AG08396 (cell line): ENCODE measurements at regions not wholly inside any gene's neighbourhood (a gene's known extent, or its start where the extent isn't known, plus 50 kb on each side); places are given as distances from the start of the nearest gene placed in this dataset.

Experiments used
- DNase-seq: peaks from one replicate; pipeline ENCODE4 v3.0.0; 2012; ENCODE audit warnings: low spot score, mixed read lengths

DNA sequence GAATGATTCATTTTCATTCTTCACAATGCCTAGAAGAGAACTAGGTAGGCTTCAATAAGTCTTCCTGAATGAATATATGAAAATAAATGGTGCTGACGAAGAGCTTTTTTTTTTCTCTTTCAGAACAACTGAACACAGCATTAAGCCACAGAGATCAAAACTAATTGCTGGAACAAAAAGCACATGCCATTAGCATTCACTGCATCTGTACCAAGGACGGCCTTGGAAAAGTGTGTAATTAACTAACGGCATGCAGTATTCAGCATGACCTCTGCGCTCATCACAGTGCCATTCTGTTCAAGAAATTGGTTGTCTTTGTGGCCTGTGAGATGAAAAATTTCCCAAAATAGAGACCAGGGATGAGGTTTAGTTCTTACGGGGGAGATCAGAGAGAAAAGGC lies 99.3 kb downstream of the NUDT12 start:
- DNase-seq = no peak

DNA sequence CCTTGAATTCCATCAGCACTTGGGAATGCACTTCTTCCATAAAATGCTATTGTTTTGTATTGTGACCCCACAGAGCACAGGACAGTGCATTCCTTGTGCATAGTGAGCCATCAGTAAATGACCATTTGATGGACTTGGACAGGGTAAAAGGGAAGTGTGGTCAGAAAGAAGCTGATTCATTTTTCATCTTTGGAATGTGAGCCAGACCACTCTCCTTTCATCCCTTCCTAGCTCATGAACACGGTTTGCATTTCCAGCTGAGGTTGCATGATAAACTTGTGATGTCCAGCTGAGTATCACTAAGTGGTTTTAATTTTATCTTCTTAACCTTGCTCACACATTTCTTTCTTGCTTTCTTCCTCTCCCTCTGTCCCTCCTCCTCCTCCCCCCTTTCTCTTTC lies 101.3 kb downstream of the NUDT12 start:
- DNase-seq = peak; percentile 18

DNA sequence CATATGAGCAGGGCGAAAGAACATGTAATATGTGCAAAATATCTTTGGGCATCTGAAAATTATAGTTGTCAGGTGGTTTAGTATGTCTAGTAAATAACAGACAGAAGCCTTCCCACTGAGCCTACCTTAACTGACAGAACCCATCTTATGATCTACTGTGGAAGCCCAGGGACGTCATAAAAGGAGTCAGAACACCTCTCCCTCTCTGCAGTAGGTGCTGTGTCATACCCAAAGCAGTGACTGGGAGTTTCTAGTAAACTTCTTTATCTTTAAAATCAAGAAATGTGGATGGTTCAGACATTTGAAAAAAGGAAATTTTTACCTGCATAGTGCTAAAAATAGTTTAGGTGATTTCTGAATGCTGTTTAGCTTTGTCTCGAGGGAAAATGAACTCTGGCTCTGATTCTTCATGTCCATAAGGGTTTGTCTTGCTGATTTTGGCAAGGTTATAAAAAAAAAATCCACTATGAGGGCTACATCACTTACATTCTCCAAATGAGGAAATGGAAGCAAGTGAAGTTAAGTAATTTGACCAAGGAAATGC lies 104.0 kb downstream of the NUDT12 start:
- no peak for DNase-seq

DNA sequence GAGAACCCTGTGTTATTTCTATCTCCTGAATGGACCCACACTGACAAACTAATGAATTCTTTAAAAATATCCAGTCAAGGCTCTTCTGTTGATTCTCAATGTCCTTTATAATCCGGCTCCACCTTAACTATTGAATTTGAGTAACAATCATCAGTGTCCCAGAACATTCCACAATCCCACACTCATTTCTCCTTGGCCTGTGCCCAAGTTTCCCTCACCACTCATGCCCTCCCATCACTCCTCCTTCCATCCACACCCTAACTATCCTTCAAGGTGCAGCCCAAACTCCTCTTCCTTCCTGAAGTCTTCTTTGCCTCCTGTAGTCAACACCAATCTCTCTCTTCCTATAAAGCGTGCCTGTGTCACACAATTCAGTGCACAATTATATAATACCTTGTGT lies 106.1 kb downstream of the NUDT12 start:
- no peak for DNase-seq

DNA sequence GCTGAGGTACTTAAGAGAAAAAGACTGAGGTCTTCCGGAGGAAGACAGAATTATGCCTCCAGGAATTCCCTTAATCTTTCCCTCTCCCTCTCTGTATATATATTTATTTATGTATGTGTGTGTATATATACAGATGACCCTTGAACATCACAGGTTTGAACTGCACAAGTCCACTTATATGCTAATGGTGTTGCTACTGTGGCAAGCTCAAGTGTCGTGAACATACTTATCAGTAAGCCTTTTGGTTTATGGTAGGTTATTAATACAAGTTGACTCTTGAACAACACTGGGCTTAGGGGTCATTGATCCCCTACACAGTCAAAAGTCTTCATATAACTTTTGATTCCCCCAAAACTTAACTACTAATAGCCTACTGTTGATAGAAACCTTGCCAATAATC lies 106.8 kb downstream of the NUDT12 start:
- no peak for DNase-seq

DNA sequence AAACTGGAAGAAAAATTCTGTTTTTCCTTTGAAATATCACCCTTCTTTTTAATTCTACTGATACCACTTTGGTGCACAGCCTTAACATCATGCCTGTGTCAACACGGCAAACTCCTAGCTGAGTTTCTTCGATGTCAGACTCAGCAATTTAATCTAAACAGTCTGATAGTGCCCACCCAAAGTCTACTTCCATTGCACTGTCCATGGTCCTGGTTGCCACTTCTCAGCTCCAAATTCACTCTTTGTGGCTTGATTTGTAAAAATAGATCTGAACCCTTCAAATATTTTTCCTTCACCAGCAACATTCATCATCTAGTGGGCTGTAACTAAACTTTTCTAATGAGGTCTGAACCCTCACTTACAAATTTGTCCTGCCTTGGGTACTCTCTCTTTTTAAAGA lies 107.8 kb downstream of the NUDT12 start:
- no peak for DNase-seq

DNA sequence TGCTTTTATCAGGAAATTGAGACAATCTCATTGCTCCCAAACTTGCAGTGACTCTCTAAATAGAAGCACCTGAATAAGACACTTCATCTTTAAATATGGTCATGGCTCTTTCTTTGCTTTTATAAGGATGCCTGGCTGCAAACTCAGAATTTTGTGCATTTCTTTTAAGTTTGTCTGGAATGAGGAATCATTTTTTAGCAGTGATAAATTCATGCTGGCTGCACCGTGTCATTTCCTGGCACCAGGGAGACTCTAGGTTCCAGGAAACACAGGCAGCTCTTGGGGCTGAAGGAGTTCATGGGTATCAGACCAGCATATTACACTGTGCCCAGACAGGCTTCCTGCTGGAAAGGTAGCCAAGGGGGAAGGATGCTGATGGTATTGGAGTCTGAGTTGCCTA lies 109.9 kb downstream of the NUDT12 start:
- DNase-seq = peak; percentile 21

DNA sequence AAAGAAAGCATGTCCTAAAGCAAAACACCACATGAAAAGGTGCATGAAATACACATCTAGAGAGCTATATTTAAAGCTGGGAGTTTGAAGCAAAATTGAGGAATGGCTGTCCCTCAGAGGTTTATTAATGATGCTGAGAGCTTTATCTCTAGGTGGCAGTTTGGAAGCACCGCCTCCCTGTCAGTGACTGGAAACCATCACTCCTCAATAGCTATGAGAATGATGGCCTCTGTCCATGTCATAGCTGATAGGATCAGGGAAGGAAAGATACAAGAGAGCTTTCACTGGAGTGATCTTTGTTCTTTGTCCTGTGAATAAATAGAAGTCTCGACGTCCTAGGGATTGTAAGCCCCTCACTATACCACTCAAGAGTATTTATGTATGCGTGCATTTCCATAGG lies 110.5 kb downstream of the NUDT12 start:
- no peak for DNase-seq

DNA sequence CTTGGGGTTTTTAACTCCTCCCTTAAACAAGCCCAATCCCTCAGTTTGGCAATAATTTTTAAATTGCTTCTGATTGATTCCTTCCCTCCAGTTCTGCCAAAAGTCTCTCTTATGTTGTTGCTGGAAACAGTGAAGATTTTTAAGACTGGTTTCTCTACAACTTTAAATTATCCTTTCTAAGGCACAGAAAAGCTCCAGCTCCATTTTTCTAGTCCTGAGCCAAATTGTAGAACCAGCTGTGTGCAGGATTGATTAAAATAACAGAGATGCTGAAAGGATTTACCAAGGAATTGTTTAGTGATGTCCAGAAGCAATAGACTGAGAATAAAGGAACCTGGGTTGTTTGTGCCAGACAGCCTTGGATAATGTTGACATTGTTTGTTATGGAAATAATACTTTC lies 111.3 kb downstream of the NUDT12 start:
- DNase-seq = no peak

DNA sequence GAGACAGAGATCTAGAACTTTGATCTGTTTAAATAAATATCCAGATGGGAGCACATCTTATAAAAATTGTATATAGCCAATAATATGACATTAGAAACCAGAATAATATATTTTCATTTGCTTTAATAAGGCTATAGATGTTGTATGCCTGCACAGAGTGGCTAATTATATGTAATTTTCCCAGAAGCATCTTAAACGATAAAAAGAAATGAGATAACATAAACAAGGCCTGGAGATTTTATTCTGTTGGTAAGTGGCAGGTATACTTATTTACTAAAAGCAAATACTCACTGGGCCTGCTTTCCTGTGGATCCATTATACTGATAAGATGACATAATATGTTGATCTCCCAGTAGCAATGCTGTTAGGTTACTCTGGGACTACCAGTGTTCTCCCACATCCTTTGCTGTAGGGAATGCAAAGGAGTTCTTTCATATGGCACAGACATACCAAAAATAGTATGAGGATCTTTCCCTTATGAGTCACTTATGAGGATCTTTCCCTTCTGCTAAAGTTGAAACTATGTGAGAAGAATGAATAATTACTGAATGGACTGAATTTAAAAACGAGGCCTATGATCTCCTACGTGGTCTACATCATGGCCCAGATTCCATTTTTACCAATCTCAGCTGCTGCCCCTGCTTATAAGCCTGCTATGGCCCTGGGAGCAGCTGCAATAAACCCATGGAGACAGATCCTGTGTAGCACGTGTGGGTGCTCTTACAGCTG lies 112.1 kb downstream of the NUDT12 start:
- peak; percentile 44 for DNase-seq

DNA sequence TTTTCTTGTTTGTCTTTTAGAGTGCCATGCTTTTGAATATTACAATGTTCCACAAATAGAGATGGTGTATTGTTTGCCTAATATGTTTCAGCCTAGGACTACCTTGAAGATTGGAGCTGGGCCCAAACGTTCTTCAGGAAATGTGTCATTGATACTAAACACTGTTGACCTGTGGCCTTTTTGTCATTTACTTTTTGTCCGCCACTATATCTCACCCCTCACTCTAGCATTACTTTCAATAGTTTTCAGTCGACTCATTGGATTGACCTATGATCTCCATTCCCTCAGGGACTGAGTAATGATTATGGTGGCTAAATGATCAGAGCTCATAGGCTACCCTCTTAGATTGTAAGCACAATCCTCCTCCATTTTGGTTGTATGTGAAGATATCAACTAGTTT lies 115.8 kb downstream of the NUDT12 start:
- DNase-seq = no peak

DNA sequence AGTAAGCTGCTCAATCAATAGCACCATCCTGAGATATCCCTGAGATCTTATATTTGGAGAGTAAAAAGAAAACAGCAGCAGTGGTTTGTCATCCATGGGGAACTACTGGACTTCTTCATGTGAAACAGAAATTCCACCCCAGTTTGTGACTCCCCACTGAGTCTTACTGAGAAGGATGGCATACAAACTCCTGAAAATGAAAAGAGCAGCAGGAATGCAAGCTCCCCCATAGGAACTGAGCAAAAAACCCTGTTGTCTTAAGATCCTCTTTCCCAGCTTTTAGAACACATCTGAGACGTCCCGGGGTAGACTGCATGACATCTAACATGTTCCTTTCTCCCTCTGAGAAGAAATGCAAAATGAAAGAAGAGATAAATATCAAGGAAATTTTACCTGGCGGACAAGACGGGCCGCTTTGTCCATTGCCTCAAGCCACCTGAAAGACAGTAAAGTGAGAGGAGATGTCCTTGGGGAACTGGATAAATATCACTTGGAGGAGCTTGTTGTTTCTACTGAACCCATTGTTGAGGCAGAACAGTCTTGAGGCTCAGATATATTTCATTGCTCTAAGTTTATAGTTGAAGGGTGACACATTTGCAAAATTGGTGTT lies 117.1 kb downstream of the NUDT12 start:
- DNase-seq = no peak

DNA sequence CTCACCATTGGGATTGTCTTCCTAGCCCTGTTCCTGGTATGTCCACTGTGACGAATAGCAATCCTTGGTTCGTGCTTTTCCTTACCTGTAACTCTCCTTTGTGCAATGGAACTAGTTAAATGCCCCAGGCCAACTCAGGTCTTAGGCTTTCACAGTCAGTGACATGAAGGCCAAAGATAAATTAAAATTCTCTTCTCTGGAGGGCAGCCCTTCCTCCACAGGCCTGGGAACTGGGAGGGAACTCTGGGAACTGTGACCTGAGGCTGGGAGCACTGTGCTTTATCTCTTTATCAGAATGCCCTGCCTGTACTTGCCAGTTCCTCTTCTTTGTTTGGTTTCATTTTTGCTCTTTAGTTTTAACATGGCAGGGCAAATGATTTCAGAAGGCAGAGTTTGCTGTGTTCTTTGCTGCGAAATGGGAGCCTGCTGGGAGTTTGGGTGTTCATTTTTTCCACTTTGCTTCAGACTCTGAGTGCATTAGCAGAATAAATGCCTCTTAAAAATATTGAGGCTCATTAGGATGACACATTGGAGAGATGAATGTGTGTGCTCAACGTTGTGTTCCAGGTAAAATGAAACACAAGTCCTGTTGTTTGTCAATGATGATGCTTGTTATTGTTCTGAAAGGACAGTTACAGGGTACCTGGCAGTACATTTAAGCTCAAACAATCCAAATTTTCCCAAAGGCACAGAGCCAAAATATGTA lies 118.1 kb downstream of the NUDT12 start:
- no peak for DNase-seq

DNA sequence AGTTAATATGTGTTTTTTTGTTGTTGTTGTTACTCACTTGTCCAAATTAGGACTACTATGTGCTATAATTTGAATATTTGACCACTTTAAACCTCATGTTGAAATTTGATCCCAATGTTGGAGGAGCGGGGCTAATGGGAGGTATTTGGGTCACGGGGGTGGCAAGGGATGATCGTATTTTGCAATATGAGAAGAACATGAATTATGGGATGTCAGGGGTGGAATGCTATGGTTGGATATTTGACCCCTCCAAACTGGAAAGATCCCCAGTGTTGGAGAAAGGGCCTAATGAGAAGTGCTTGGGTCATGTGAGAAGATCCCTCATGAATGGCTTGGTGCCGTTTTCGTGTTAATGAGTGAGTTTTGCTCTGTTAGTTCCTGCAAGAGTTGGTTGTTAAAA lies 119.8 kb downstream of the NUDT12 start:
- no peak for DNase-seq

DNA sequence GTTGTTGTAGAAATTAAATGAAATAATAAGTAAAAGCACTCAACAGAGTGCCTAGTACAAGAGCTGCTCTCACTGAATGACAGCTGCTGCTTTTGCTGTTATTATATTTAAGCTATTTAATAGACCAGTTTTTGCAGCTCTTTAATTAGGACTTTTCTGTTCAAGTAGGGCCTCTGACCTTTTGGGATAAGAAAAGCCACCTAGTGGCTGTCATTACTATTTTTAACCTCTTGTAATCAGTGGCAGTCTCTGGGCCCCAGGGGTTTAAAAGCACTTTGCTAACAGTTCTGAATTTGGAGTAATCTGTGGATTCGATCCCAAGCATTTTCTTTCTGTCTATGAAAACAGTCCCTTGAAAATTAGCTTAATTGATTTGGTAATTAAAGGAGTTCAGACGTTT lies 121.1 kb downstream of the NUDT12 start:
- no peak for DNase-seq

DNA sequence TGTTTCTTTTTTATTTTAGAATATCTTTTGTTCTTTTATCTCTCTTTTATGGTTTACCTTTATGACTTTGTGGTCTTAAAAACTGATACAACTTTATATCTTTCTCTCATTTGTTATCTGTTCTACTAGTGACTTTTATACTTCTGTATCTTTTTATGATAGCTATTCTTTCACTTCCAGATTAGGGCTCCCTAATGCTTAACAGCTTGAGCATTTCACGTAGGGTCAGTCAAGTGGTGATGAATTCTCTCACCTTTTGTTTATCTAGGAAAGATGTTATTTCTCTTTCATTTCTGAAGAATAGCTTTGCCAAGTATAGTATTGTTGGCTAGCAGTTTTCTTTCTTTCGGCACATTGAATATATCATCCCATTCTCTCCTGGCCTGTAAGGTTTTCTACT lies 123.6 kb downstream of the NUDT12 start:
- no peak for DNase-seq

DNA sequence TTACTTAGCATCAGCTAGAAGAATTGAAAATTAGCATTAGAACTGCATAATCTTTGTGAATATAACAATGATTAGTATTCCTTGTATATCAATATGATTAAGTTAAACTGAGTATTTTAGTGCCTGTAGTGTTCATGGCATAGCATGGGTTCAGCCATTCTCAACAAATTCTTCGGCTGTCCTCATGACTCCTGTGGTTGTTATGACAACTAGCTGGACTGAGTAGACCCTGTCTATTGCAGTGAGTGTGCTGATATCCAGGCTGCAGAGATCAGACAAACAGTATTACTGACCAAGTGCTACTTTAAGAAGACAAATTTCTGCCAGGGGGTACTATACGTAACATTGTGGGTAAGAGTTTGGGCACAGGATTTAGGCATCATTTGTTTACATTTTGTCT lies 125.9 kb downstream of the NUDT12 start:
- no peak for DNase-seq

DNA sequence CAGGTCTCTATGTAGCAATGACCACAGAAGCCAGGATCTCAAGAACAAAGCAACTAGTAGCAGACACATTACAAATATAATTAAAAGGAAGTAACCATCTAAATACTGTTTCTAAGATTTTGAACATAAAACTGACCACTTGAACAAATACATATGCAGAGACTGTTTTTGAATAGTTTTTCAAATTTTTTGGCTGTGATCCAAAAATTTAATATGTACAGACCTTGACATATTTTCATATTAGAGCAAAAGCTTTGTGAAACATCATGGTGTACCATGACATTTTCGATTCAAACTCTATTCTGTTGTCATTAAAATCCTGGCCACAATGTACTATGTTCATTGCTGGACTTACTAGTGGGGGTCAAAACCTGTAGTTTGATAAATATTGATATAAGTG lies 126.5 kb downstream of the NUDT12 start:
- DNase-seq = no peak

DNA sequence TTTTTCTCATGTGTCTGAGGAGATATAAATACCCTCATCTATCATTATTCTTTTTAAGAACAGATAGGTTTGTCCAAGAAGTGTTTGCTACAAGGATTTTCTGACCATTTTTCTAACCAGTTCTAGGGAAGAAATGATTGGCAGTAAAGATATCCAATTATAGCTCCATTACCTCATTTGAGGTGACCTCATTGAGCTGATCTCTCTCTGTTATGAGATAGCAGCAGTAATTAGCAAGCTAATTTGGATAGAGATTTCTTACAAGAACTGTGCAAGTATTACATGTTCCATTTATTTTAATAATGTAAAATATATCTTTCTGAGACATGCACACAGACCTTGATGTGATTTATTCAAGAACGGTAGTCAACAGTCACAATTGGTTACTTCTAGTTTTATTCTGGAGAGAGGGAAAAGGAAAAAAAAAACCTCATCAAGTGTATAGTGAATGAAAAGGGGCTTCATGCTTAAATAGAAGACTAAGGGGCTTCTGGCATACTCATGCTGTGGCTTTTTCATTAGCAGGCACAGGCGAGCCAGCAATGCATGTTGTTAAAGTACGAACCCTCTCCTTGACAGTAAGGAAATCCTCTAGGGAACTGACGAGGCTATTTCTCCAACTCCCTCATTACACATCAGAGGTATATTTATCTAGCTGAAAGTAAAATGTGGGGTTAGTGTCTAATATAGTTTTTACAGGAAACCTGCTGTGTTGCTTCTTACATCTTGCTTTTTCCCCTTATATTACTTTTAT lies 127.3 kb downstream of the NUDT12 start:
- DNase-seq = no peak

DNA sequence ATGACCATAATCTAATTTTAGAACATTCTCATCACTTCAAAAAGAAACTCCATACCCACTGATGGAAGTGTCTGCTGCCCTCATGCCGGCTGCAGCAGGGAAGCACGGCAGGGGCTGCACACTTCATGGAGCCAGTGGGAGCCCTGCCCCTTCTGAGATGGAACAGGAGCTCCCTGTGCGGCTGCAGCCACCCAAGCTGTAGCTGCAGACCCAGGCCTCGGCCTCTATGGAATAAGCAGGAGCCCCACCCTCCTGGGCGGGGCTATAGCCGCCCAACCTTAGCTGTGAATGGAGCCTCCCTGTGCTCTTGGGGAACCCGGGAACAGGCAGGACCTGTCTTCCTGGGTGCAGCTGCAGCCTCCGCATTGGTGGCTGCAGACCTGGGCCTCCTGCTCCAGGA lies 128.5 kb downstream of the NUDT12 start:
- DNase-seq = no peak

DNA sequence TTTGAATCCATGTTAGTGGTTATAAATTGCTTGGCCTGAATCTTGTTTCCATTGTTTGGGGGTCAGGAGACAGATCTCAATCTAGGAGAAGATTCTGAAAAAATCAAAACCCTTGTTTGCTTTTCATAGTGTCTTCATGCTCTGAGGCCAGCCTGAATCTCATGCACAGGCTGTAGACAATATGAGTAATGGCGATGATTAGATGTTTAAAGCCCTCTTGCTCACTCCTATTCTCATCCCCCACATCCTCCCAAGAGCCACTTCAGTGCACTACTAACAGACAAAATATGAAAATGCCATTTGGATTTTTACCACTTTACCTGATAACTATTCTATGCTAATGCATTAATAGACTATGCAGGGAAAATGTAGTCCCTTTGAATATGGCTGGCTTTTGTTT lies 129.4 kb downstream of the NUDT12 start:
- no peak for DNase-seq

DNA sequence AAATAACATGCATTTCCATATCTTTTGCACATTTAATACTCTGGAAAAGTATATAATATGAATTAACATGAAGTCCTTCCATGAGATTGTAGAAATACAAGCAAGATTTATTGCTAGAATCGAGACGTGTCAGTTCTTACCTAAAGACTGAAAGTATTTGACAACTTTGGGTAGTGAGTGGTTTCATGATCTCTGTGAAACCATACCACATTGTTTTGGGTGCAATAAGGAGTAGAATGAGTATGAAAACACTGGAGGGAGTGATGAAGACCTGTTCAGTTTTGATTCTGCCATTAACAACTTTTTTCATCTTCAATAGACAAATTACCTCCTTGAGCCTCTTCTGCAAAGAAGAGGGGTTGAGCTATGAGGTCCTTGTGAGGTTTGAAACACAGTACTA lies 133.7 kb downstream of the NUDT12 start:
- DNase-seq = no peak
